Activated T-helper 1 cell treated with Interleukin-2 at 50 U/mL for 16 hours (primary cell): ENCODE measurements at regions not wholly inside any gene's neighbourhood (a gene's known extent, or its start where the extent isn't known, plus 50 kb on each side); places are given as distances from the start of the nearest gene placed in this dataset.

Experiments
- DNase-seq: peaks from one replicate; pipeline ENCODE4 v3.0.0-alpha.2; 2020; ENCODE audit warnings: low read depth

DNA sequence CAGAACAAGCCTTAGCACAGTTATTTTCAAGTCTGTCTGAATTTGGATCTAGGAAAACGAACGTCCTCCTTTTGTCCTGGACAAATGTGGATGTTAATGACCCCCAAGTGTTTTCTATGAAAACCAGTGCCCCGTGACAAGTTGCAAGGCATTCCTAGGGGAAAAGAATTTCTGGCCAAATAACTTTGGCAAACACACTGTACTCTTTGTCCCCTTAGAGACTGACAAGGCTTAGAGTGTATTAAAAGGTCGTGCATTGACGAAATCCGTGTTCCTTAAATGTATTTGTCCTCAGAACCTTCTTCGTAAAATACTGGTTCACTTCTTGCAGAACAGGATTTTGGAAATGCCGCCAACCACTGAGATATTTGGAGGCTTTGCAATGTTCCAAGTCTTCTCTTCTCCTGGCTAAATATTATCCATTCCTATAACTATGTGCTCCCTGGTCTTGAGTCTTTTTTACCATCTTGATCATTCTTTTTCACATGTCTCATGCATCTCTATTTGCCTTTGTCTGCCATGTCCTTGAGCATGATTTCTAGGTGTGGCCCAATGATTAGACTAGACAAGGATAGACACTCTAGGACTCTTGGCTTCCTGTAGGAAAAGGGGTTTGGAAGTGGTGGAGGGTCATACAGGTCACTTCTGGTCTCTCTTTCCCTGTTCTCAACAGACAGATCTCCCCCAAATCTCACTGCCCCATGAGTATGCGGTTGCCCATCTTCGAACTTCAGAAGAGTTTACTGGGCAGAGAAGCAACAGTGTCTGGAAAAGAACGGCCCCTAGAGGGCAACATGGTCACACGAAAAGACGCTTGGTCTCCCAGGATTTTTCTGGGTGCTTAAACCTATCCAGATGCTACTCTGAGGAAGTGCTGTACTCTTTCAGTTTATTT lies 117.5 kb downstream of the EDEM1 start:
- DNase-seq: no peak

DNA sequence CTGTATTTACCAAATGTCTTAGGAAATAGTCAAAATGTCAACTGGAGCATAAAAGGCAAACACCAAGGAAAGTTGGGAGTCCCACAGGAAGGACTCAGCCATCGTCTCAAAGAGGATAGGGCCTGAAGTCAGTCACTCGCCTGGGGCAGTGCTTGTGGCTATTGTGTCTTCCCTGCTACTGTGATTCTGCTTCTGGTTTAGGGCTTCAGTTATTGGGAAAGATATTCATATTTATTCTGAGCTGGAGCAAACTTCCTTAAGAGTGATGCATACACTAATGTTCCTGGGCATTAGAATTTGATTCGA lies 118.1 kb downstream of the EDEM1 start:
- no peak for DNase-seq

DNA sequence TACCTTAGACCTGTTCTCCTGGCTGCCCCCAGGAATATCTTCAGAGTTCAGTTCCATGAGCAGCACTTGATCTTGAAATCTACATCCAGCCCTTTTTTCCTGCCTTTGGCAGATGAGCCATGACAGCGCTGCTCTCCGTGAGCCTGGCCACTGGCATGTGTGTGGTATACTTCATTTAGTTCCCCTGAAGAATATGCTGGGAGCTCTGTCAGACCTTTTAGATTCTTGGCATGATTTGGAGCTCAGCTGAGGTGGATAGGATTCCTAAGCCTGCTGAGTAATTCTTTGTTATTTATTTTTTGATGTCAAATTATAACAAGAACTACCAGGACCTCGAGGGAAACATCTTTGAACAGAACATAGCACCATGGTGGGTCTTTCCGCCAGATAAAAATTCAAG lies 121.7 kb downstream of the EDEM1 start:
- DNase-seq: no peak

DNA sequence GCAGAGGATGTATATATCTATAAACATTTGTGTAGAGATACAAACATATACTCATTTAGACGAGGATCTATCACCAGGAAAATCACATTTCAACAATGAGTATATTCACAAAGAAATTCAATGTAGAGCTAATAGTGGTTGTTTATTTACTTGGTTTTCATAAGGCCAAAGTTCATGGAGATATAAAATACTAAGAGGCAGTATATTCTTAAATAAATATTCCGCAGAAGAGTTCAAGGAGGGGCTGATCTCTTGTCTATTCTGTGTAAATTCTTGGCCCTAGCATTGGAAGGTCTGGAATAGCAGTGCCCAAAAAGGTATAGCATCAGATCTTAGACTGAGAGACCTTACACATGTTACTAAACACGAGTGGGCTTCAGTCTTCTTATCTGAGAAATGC lies 122.1 kb downstream of the EDEM1 start:
- no peak for DNase-seq

DNA sequence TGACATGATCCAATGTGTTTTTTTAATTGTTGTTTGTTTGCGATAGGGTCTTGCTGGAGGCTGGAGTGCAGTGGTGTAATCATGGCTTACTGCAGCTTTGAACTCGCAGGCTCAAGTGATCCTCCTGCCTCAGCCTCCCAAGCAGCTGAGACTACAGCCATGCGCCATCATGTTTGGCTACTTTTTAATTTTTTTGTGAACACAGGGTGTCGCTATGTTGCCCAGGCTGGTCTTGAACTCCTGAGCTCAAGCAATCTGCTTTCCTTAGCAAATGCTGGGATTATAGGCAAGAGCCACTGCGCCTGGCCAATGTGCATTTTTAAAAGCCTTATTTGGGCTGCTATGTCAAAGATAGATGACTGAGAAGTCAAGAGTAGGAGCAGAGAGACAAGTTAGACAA lies 123.0 kb downstream of the EDEM1 start:
- DNase-seq: no peak

DNA sequence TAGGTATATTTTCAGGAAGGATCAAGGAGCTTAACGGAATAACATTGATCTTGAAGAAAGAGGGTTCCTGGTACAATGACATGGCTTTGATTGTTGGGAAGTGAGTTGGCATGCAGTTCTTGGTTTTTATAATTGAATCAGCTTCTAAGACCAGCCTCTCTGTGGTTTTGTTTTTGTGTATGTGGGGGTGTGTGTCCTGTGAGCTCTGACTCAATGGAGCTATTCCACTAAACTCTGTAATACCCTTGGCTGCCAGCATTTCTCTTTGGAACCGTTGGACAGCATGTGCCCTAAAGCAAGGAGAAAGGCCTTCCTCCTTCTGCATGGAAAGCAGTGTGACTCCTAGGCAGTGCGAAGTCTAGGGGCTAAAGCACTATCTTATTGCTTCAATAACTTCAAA lies 124.8 kb downstream of the EDEM1 start:
- no peak for DNase-seq

DNA sequence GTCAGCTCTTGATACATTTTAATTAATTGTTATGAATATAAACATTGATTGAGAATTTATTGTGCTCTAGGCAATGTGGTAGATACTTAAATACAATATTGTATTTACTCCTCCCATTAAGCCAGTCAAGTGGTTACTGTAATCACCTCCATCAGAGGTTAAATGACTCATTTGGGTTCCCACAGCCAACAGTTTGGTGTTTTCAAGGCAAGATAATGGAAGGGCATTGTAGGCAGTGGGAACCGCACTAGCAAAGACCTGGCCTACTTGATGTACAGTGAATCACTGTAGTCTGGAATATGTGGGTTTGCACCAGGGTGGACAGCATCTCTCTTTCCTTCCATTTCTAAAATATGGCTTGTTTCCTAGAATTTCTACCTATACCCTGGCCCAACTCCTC lies 127.4 kb downstream of the EDEM1 start:
- DNase-seq: no peak

DNA sequence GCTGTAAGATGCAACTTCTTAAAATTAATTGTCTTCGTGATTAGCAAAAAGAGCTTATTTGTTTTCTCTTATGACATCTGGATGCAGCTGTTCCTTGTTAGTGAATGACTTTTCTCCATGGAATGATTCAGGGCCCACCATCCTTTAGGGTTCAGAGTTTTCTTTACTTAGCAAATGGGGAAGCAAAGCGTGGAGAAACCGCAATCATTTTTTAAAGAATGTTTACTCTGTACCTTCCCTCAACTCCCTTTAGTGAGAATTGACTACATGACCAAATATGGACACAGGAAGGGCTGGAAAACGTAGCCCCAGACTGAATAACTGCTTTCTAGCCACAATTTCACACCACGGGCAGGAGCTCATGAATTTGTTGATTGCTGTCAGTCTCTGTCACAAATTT lies 130.1 kb downstream of the EDEM1 start:
- DNase-seq: no peak

DNA sequence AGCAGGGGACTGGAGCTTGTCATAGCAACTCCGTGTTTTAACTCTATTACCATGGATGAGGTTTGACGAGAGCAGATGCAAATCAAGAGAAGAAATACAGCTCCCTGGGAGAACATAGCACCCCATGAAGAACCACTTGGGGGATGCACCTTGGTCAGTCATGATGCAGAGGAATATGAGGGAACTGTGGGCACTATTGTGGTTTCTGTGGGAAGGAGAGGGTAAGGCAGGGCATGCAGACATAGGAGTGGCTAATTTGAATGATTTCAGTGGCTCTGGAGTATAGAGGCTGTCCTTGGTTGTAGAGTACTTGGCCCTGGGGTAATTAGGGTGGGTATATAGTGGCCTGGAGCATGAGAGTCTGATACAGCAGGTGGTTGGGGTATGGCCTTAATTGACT lies 131.9 kb downstream of the EDEM1 start:
- no peak for DNase-seq

DNA sequence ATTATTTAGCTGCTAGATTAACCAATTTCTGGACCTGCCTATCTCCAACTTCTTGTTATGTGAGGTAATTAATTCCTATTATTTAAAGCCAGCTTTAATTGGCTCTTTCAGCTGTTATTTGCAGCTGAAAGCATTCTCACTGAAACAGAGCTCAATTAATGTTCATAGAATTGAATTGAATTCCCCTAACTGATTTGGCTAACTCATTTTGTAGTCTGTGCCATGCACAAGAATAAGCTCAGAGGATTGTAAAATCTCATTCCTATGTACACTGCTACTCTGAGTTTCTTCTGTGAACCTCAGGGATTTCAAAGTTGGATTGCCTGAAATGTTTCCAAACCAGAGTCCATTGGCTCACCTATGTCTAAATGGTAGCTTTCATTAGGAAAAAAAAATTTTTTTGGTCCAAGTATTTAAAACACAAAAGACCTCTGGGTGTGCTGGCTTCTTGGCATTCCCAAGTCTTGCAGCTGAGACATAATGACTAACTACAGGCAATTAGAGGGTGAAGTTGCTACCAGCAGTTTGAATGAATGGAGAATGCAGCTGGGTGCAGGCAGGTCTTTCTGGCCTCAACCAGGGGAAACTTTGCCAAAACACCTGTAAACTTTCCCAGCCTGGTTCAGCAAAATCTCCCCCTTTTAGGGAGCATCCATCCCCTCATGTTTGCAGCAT lies 134.3 kb downstream of the EDEM1 start:
- DNase-seq: no peak

DNA sequence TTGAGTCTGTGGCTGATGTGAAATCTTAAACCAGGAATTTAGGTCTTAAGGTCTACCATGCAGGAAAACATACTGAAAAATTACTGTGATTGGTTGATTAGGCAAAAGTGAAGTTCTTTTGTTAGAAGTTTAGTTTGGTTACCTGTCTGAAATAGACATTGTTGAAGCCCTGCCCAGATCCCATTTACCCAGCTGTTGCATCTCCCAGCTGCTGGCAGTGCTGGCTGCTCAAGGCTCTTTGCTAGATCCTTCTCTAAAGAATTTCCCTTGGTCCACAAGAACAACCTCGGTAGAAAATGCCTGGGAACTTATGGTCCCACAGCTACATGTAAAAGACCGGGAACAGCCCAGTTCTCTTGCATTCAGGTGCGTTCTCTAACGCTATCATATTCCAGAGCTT lies 137.3 kb downstream of the EDEM1 start:
- DNase-seq: no peak

DNA sequence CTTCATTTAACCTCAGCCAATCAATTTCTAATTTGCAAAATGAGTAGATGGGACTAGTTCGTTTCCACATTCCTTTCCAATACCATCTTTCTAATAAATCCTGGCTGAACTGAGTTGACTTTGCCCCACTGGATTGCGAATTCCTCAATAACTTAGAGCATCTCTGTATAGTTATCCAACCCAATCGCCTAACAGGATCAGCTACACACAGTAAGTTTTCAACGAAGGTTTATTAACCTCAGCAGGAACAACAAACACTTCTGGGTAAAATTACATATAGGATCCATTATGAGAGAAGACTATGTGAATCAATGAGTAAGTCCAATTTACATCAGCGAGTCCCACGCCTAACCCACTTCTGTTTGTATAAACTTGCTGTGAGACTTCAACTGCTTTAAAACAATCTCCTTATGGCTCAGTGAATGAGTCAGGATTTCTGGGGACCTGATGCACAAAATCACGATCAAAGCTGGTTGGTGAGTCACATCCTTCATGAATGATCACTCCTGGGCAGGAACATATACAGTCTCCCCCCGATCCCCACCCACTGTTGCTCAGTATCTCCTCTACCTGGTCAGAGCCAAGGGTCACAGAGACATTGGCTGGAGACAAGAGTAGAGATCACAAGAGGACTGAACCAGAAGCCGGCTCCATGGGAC lies 142.8 kb downstream of the EDEM1 start:
- DNase-seq: no peak

DNA sequence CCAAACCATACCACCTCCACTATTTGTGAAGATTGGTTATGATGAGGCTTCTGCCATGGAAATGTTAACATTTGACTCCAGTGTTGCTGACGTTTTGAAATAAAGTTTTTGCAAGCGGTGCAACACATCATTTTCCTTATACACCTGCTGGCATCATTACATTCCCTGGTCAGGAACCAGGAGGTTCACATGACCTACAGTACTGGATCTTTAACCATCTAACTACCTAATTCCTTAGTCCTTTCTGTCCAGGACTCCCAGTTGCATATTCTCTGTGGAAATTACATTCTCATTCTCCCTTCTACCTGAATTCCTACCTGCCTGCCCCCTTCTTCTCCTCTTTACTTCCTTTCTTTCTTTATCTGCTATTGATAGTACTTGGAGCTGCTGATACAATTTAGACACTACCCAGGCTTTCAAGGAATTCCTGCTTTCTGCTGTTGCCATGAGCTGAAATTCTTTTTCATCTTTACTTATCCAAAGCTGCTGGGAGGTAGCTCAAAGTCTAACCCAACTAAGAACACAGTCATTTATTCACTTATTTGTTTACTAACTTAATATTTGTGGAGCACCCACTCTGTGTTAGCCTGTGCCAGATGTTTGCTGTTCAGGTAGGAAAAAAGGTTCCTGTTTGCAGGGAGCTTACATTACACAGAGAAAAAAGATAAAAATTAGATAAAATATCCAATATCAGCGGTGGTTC lies 144.2 kb downstream of the EDEM1 start:
- DNase-seq: no peak

DNA sequence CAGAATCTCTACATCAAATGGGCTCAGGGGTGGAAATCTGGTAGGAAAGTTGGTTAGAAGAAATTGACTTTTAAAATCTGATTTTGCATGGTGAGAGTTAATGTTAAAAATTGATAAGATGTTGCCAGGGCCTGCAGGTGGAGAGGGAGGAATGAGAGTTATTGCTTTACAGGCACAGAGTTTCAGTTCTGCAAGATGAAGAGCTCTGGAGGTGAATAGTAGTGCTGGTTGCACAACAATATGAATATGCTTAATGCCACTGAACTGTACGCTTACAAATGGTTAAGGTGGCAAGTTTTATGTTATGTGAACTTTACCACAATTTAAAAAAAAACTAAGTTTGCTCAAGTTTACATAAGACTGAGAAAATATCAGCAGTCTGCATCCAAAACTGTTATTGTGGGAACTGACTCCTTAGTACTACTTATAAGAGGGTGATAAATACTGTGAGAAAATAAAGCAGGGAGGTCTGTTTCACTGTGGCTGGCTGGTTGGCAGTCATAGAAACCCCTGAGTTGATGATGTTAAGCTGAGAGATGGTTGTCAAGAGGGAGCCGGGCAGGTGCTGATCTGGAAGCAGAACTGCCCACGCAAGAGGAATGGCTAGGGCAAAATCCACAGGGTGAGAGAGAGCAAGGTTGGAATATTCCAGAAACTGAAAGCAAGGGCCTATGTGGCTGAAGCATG lies 144.9 kb downstream of the EDEM1 start:
- no peak for DNase-seq

DNA sequence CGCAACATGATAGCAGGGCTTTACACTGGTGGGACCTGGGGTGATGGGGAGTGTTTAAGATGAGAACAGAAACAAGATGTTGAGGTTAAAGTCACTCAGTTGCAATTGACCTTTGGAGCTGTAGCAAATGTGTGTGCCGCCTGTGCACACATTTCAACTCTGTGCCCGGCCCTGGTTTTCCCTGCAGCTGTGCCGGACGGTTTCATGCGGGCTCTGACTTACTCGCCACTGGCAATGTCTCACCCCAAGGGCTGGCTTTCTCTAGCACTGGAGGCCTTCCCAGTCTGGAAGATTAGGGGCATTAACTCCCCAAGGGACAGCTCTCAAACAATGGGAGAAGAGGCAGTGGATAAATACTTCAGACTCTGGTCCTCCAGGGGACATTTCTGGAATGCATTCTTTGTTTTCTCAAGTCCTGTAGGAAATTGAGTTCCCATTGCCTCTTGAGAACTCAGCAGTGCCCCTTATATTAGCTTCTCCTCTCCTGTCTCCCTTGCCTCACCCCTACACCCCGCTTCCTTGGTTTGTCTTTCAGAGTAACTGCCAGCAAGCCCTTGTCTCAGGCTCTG lies 152.5 kb downstream of the EDEM1 start:
- DNase-seq: no peak

DNA sequence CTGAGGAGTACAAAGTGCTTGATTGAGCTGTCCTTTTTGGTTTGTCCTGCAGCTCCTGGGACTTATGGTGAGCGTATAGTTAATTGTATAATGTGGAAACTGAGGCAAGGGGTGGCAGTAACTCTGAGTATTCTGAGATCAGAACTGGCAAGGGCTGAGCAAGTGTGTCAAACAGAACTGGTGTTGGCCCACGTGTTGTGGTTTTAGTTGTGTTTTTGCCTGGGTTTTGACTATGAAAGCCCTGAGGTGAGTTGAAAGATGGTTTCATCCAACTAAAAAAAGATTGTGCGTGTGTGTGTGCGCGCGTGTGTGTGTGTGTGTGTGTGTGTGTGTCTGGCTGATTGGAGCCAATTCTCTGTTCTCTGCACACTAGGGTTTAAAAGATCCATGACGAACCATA lies 154.1 kb downstream of the EDEM1 start:
- DNase-seq: no peak

DNA sequence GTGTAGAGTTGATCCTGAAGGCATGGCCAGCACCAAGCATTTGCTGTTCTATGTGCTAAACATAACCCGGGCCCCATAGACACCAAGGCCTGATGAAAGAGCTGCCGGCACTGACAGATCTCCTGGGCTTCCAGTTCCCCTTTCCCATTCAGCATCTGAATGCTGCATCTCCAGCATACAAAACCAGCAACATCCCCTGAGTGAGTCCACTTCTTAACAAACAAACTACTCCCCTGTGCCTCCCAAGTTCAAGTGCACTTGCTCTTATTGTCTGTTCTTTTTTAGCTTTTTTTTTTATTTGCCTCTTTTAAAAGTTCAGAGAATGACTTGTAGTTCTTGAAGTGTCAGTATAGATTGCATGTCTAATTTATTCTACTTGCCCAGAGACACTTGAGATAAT lies 156.0 kb downstream of the EDEM1 start:
- DNase-seq: no peak

DNA sequence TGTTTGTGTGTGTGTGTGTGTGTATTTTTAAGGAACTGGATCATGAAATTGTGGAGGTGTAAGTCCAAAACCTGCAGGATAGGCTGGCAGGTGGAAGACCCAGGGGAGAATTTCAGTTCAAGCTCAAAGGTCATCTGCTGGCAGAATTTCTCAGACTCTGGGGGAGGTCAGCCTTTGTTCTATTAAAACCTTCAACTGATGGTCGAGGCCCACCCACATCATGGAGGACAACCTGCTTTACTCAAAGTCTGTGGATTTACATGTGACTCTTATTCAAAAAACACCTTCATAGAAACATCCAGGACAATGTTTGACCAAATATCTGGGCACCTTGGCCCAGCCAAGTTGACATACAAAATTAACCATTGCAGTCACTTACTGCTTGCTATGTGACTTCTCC lies 157.2 kb downstream of the EDEM1 start:
- DNase-seq: no peak

DNA sequence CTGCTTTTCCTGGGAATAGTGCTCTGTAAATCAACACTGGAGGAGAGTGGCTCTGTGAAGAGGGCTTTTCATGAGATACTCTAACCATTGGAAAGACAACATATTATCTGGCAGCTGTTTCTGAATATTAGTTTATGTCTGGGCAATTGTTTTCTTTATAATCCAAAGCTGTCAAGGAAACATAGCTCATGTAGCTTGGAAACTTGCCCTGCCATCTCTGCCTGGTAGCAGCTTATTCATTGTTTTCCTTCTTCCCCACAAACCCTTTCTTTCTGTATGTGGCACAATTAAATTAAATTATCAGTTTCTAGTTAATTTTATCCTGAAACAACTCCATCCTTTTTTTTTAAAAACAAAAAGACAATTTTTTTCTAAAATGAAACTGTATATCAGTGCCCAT lies 160.0 kb downstream of the EDEM1 start:
- DNase-seq: no peak

DNA sequence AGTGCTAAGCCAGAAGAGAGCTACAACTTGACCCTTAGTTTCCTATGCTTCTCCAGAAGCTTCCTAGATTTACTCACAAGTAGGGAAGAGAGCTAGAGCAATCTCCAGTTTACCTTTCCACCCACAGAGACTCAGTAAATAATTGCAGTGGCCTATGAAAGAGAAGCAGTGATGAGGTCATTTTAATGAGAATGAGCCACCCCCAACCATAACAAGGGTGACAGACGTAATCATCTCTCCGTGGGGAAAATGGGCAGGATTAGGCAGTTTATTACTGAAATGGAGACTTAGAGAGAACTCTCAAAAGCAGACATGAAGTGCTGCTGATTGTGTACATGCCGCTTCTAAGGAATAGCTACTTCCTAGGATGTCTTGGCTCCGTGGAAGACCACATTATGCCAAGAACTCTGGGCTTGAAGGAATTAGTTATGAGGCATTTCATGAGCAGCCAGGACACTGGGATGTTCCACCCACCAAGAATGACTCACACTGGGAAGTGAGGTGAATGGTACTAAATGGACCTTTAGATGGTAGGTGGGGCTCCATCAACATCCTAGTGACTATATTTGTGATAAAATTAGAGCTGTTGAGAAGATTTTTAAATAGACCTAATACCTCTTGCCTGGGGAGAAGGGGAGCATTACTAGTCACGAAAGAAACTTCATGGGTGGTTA lies 160.9 kb downstream of the EDEM1 start:
- DNase-seq: no peak

DNA sequence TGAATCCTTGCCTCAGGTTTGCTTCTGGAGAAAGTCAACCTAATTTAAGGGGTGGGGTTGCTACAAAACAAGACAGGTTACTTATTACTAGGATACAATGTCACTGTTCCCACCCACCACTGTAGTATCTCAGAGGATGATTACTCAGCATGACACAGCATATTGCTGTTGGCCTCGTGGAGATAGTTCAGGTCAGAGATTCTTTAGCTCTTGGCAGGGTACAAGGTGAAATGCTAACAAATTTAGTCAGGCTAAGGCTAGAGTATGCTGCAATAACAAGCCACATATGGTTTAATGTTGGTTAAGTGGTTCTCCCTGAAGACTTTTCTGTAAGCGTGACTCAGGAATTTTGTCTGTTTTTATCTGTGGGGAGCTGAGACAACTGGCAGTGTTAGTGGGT lies 161.8 kb downstream of the EDEM1 start:
- DNase-seq: no peak
